HepG2 (cell line): ENCODE measurements at regions not wholly inside any gene's neighbourhood (a gene's known extent, or its start where the extent isn't known, plus 50 kb on each side); places are given as distances from the start of the nearest gene placed in this dataset.

Source experiments
- ATAC-seq: fragments of 200-7000 bp; cut with Tn5 transposase; 3 replicates; pipeline ENCODE4 v1.9.1; 2020; ENCODE audit warnings: mild to moderate bottlenecking, moderate library complexity
- BruUV-seq: library from RNA; stranded (reverse); fragments of 400-500 nt; replicated peaks from 2 replicates; lab custom pipeline; 2021; lab: Mats Ljungman, UMichigan
- CTCF ChIA-PET: fragments of 300-600 bp; formaldehyde crosslinking; extraction: SDS; loops from one replicate; lab custom pipeline; 2021; ENCODE audit warnings: low total read pairs, inconsistent platforms, low intra/inter-chr PET ratio; lab: Yijun Ruan, JAX
- POLR2A ChIA-PET: fragments of 350-600 bp; sonication (Branson Sonifier 250); formaldehyde crosslinking; loops from one replicate; lab custom pipeline; 2020; ENCODE audit warnings: antibody characterized with exemption, inconsistent platforms; lab: Yijun Ruan, JAX
- DNase-seq: peaks from one replicate; pipeline ENCODE4 v3.0.0-alpha.2; 2015; ENCODE audit warnings: low spot score
- FAIRE-seq: peaks from 3 replicates; lab custom pipeline; 2011; peaks lifted over from hg19 to GRCh38; lab: Jason Lieb, UNC
- H2AFZ ChIP-seq: one replicate; pipeline ENCODE4 v1.6.1; 2011; ENCODE audit warnings: low read length, inconsistent platforms
- H3K27ac ChIP-seq: fragments of 300-600 bp; 3 replicates; pipeline ENCODE4 v1.8.0; 2011; ENCODE audit warnings: mixed run types, mild to moderate bottlenecking, mixed read lengths, low read length, inconsistent platforms; ENCODE audit not compliant: insufficient read depth; ENCODE audit errors: extremely low read length
- H3K27me3 ChIP-seq, 2 experiments: fragments of 200-600 bp in 1 of 2; 2 replicates in 1 of 2; 3 replicates in 1 of 2; pipeline versions ENCODE4 v1.6.0 to v1.8.0; 2011; ENCODE audit warnings: low read length in 2 of 2, mild to moderate bottlenecking in 2 of 2, moderate library complexity in 2 of 2, inconsistent platforms in 1 of 2; ENCODE audit not compliant: insufficient read depth in 2 of 2, control insufficient read depth in 1 of 2
- H3K36me3 ChIP-seq, 2 experiments: fragments of 200-600 bp in 1 of 2; replicated peaks in 1 of 2; 2 replicates in 1 of 2; 3 replicates in 1 of 2; pipeline versions ENCODE4 v1.5.1 to v1.8.0; 2011; ENCODE audit warnings: low read length in 2 of 2, inconsistent platforms in 1 of 2; ENCODE audit not compliant: insufficient read depth in 2 of 2, control insufficient read depth in 1 of 2
- H3K4me1 ChIP-seq: 2 replicates; pipeline ENCODE4 v1.5.1; 2012; ENCODE audit warnings: low read length, inconsistent platforms; ENCODE audit not compliant: insufficient read depth
- H3K4me2 ChIP-seq: 2 replicates; pipeline ENCODE4 v1.6.0; 2011; ENCODE audit warnings: low read depth, low read length, inconsistent platforms
- H3K4me3 ChIP-seq, 3 experiments: fragments of 200-600 bp in 1 of 3; sonication (generic), shearing (Covaris generic) in 1 of 3; replicated peaks in 1 of 3; 2 replicates each; pipeline ENCODE4 v1.5.1; 2011 to 2016; ENCODE audit warnings: low read length in 3 of 3, inconsistent platforms in 2 of 3, low read depth in 2 of 3, mild to moderate bottlenecking in 2 of 3, control low read depth in 1 of 3, mixed read lengths in 1 of 3; ENCODE audit not compliant: insufficient read depth in 1 of 3
- H3K79me2 ChIP-seq: one replicate; pipeline ENCODE4 v1.6.1; 2011; ENCODE audit warnings: low read length, inconsistent platforms; ENCODE audit not compliant: insufficient read depth
- H3K9ac ChIP-seq: 2 replicates; pipeline ENCODE4 v1.6.0; 2011; ENCODE audit warnings: mild to moderate bottlenecking, low read depth, low read length, inconsistent platforms; ENCODE audit not compliant: insufficient read depth
- H3K9me3 ChIP-seq: 2 replicates; pipeline ENCODE4 v1.5.1; 2012; ENCODE audit warnings: mild to moderate bottlenecking, low read length
- H4K20me1 ChIP-seq: 2 replicates; pipeline ENCODE4 v1.6.0; 2011; ENCODE audit warnings: inconsistent platforms, mild to moderate bottlenecking, low read length, moderate library complexity; ENCODE audit not compliant: insufficient read depth
- ARID4A ChIP-seq: sonication (generic); formaldehyde crosslinking; IDR thresholded peaks from 2 replicates; pipeline ENCODE4 v1.5.0; 2020; ENCODE audit warnings: mild to moderate bottlenecking, missing genetic modification reagents, borderline replicate concordance
- CREB3 ChIP-seq: sonication (generic); formaldehyde crosslinking; IDR thresholded peaks from 2 replicates; pipeline ENCODE4 v1.5.0; 2020; ENCODE audit warnings: missing genetic modification reagents
- EHMT2 ChIP-seq: fragments of 200-600 bp; sonication (generic); IDR thresholded peaks from 2 replicates; pipeline ENCODE4 v1.7.0; 2017; ENCODE audit warnings: antibody characterized with exemption, low read depth, low read length, borderline replicate concordance
- FOXA1 ChIP-seq, 2 experiments: fragments of 450-650 bp in 1 of 2; sonication (generic) in 1 of 2; formaldehyde crosslinking in 1 of 2; IDR thresholded peaks; 2 replicates each; pipeline versions ENCODE4 v1.4.0 to v1.6.1; 2016 to 2020; ENCODE audit warnings: missing genetic modification reagents in 1 of 2
- FOXJ3 ChIP-seq: sonication (generic); formaldehyde crosslinking; IDR thresholded peaks from 2 replicates; pipeline ENCODE4 v1.4.0; 2020; ENCODE audit warnings: missing genetic modification reagents, mild to moderate bottlenecking, borderline replicate concordance
- HDAC6 ChIP-seq: fragments of 200-600 bp; sonication (generic); IDR thresholded peaks from 2 replicates; pipeline ENCODE4 v1.7.0; 2017; ENCODE audit warnings: mild to moderate bottlenecking, antibody characterized with exemption, low read length, low read depth
- HOXD1 ChIP-seq: sonication (generic); formaldehyde crosslinking; IDR thresholded peaks from 2 replicates; pipeline ENCODE4 v1.5.0; 2020; ENCODE audit warnings: missing genetic modification reagents
- MAFG ChIP-seq: sonication (generic); formaldehyde crosslinking; IDR thresholded peaks from 2 replicates; pipeline ENCODE4 v1.5.1; 2020; ENCODE audit warnings: mild to moderate bottlenecking, missing genetic modification reagents
- NCOA1 ChIP-seq: sonication (generic); formaldehyde crosslinking; IDR thresholded peaks from 2 replicates; pipeline ENCODE4 v1.9.0; 2021; ENCODE audit warnings: missing genetic modification reagents
- NR3C1 ChIP-seq: sonication (generic); formaldehyde crosslinking; IDR thresholded peaks from 2 replicates; pipeline ENCODE4 v1.4.0; 2020; ENCODE audit warnings: missing genetic modification reagents
- PHF21A ChIP-seq: sonication (generic); formaldehyde crosslinking; IDR thresholded peaks from 2 replicates; pipeline ENCODE4 v1.5.0; 2020; ENCODE audit warnings: mild to moderate bottlenecking, missing genetic modification reagents
- SOX5 ChIP-seq: IDR thresholded peaks from 2 replicates; pipeline ENCODE4 v1.6.1; 2016; ENCODE audit warnings: borderline replicate concordance
- TOPORS ChIP-seq: sonication (generic); formaldehyde crosslinking; IDR thresholded peaks from 2 replicates; pipeline ENCODE4 v1.8.0; 2023; ENCODE audit warnings: mild to moderate bottlenecking, missing genetic modification reagents
- ZBTB37 ChIP-seq: sonication (generic); formaldehyde crosslinking; IDR thresholded peaks from 2 replicates; pipeline ENCODE4 v1.4.0; 2020; ENCODE audit warnings: mild to moderate bottlenecking, missing genetic modification reagents
- ZBTB43 ChIP-seq: sonication (generic); formaldehyde crosslinking; conservative IDR thresholded peaks from 2 replicates; pipeline ENCODE4 v1.4.0; 2020; ENCODE audit warnings: missing genetic modification reagents
- ZFP41 ChIP-seq: sonication (generic); formaldehyde crosslinking; IDR thresholded peaks from 2 replicates; pipeline ENCODE4 v1.4.0; 2020; ENCODE audit warnings: mild to moderate bottlenecking, missing genetic modification reagents, borderline replicate concordance
- ZFP62 ChIP-seq: sonication (generic); formaldehyde crosslinking; IDR thresholded peaks from 2 replicates; pipeline ENCODE4 v1.4.0; 2020; ENCODE audit warnings: missing genetic modification reagents
- ZNF331 ChIP-seq: sonication (generic); formaldehyde crosslinking; IDR thresholded peaks from 2 replicates; pipeline ENCODE4 v1.4.0; 2020; ENCODE audit warnings: missing genetic modification reagents
- ZNF672 ChIP-seq: sonication (generic); formaldehyde crosslinking; IDR thresholded peaks from 2 replicates; pipeline ENCODE4 v1.8.1; 2022; ENCODE audit warnings: missing genetic modification reagents
- ZNF775 ChIP-seq: sonication (generic); formaldehyde crosslinking; IDR thresholded peaks from 2 replicates; pipeline ENCODE4 v1.4.0; 2020; ENCODE audit warnings: missing genetic modification reagents, mild to moderate bottlenecking, moderate library complexity, borderline replicate concordance
- WGBS: methylation state at CpG from one replicate; pipeline ENCODE4 v1.1.6; 2017; ENCODE audit warnings: low lambda C conversion rate; 5-methylcytosine and 5-hydroxymethylcytosine counted together
- in situ Hi-C: cut with HindIII; loops from 2 replicates; pipeline ENCODE4 v1.10.0; 2017; ENCODE audit warnings: low pct_unique_long_range_greater_than_20kb; ENCODE audit not compliant: extremely low pct_ligation_motif_present
- intact Hi-C: fragments of 100-400 bp; cut with micrococcal nuclease; formaldehyde crosslinking; loops from one replicate; pipeline ENCODE4 v1.10.0; 2022; ENCODE audit not compliant: unreplicated experiment

GRCh38 chrX:34341814-34342213 is 209.7 kb upstream of the FAM47A start:
- ChIA-PET POLR2A (no interaction called here), CTCF (no interaction called here)
- H3K27ac ChIP-seq: no peak overlapping the region
- no peak overlapping the region for H3K4me3 ChIP-seq
- H3K4me1 ChIP-seq: no peaks in the 10 kb centered on the region
- H3K9me3 ChIP-seq: no peaks in the 10 kb centered on the region
- WGBS: 2% methylated on average over 3 of the region's 4 CpGs
- H3K9ac ChIP-seq: no peak overlapping the region
- in situ Hi-C loops: no loop called here
- H4K20me1 ChIP-seq: no peaks in the 10 kb centered on the region
- H3K36me3 ChIP-seq: no peaks in the 10 kb centered on the region
- ATAC-seq (no peak), DNase-seq (no peak), FAIRE-seq (no peak)
- no peak overlapping the region for H3K4me2 ChIP-seq
- no peaks in the 10 kb centered on the region for H3K79me2 ChIP-seq
- TF ChIP-seq EHMT2 (no peak), ZBTB43 (CRISPR knock-in tag) (no peak), MAFG (CRISPR knock-in tag) (no peak), SOX5 (CRISPR knock-in tag) (no peak), FOXA1 (IDR thresholded peaks at IDR 0.05) (no peak), FOXA1 (CRISPR knock-in tag; IDR thresholded peaks at IDR 0.05) (no peak), ZNF775 (CRISPR knock-in tag) (no peak), CREB3 (CRISPR knock-in tag) (no peak), NCOA1 (CRISPR knock-in tag) (no peak), ARID4A (CRISPR knock-in tag) (no peak), ZNF331 (CRISPR knock-in tag) (no peak), PHF21A (CRISPR knock-in tag) (no peak), NR3C1 (CRISPR knock-in tag) (no peak), TOPORS (CRISPR knock-in tag) (no peak), HOXD1 (no peak), ZNF672 (CRISPR knock-in tag) (no peak), ZFP62 (CRISPR knock-in tag) (no peak), ZFP41 (CRISPR knock-in tag) (no peak), HDAC6 (no peak), ZBTB37 (no peak), FOXJ3 (CRISPR knock-in tag) (no peak)
- no peak overlapping the region for H2AFZ ChIP-seq
- intact Hi-C loops: no loop called here
- H3K27me3 ChIP-seq: no peaks in the 10 kb centered on the region
- no TSS peak for BruUV-seq
